IPS-NIHi11 (cell line): ENCODE measurements at regions not wholly inside any gene's neighbourhood (a gene's known extent, or its start where the extent isn't known, plus 50 kb on each side); places are given as distances from the start of the nearest gene placed in this dataset.
"Not testable (repeated sequence)": the region's sequence is repeated elsewhere in the genome, so short reads cannot be mapped to it uniquely, and the experiment has no call there.

Source experiments
- DNase-seq: peaks from one replicate; pipeline ENCODE4 v3.0.0; 2012; ENCODE audit warnings: mixed read lengths, low spot score

GRCh38 chr10:130967784-130968183, 343.7 kb downstream of the TCERG1L start:
- no peak for DNase-seq

GRCh38 chr10:130968511-130968910, 343.0 kb downstream of the TCERG1L start:
- no peak for DNase-seq

- DNase-seq, result no peak
Measured at GRCh38 chr10:130968964-130969363, 342.6 kb downstream of the TCERG1L start.

- DNase-seq, result no peak
Measured at GRCh38 chr10:130969700-130970099, 341.8 kb downstream of the TCERG1L start.

- DNase-seq, result no peak
Measured at GRCh38 chr10:130970341-130971122, 341.0 kb downstream of the TCERG1L start.

- DNase-seq, result no peak
Measured at GRCh38 chr10:130971123-130971435, 340.4 kb downstream of the TCERG1L start.

- DNase-seq, result no peak
Measured at GRCh38 chr10:130973127-130973839, 338.2 kb downstream of the TCERG1L start.

GRCh38 chr10:130974166-130974565, 337.4 kb downstream of the TCERG1L start:
- DNase-seq, result no peak

- not testable (repeated sequence) for DNase-seq
Measured at GRCh38 chr10:130975351-130975750, 336.2 kb downstream of the TCERG1L start.

GRCh38 chr10:130982802-130983201, 328.7 kb downstream of the TCERG1L start:
- no peak for DNase-seq

- no peak for DNase-seq
Measured at GRCh38 chr10:130983749-130984148, 327.8 kb downstream of the TCERG1L start.

GRCh38 chr10:130984686-130985085, 326.8 kb downstream of the TCERG1L start:
- DNase-seq, result no peak

GRCh38 chr10:130985158-130985753, 326.3 kb downstream of the TCERG1L start:
- no peak for DNase-seq

- no peak for DNase-seq
Measured at GRCh38 chr10:130986846-130987245, 324.7 kb downstream of the TCERG1L start.

GRCh38 chr10:130987401-130987800, 324.1 kb downstream of the TCERG1L start:
- no peak for DNase-seq

GRCh38 chr10:130989670-130990232, 321.8 kb downstream of the TCERG1L start:
- DNase-seq, result no peak

- no peak for DNase-seq
Measured at GRCh38 chr10:130990486-130990885, 321.0 kb downstream of the TCERG1L start.

GRCh38 chr10:130992802-130993523, 318.6 kb downstream of the TCERG1L start:
- DNase-seq, result no peak

- no peak for DNase-seq
Measured at GRCh38 chr10:130993612-130994011, 317.9 kb downstream of the TCERG1L start.

GRCh38 chr10:130994191-130994590, 317.3 kb downstream of the TCERG1L start:
- no peak for DNase-seq

- DNase-seq, result no peak
Measured at GRCh38 chr10:130994845-130995244, 316.7 kb downstream of the TCERG1L start.
